Type B pancreatic cell (in vitro differentiated cells): ENCODE measurements at regions not wholly inside any gene's neighbourhood (a gene's known extent, or its start where the extent isn't known, plus 50 kb on each side); places are given as distances from the start of the nearest gene placed in this dataset.
"Not testable (repeated sequence)": the region's sequence is repeated elsewhere in the genome, so short reads cannot be mapped to it uniquely, and the experiment has no call there.

Source experiments
- DNase-seq: peaks from one replicate; pipeline ENCODE4 v3.0.0; 2021; ENCODE audit warnings: mixed read lengths; ENCODE audit not compliant: unreplicated experiment; ENCODE audit errors: extremely low spot score
- H3K27ac Mint-ChIP-seq: 2 replicates; pipeline ENCODE4 v1.8.0; 2021; ENCODE audit warnings: mild to moderate bottlenecking, mixed read lengths
- H3K27me3 Mint-ChIP-seq: 2 replicates; pipeline ENCODE4 v1.8.0; 2021; ENCODE audit warnings: mixed read lengths
- H3K36me3 Mint-ChIP-seq: 2 replicates; pipeline ENCODE4 v1.8.0; 2021; ENCODE audit warnings: mixed read lengths
- H3K4me1 Mint-ChIP-seq: one replicate; pipeline ENCODE4 v1.8.0; 2021; ENCODE audit warnings: mixed read lengths; ENCODE audit not compliant: unreplicated experiment
- H3K4me3 Mint-ChIP-seq: 2 replicates; pipeline ENCODE4 v1.8.0; 2021; ENCODE audit warnings: mild to moderate bottlenecking, mixed read lengths
- H3K9me3 Mint-ChIP-seq: 2 replicates; pipeline ENCODE4 v1.8.0; 2021; ENCODE audit warnings: mixed read lengths
- TF ChIP-seq, protein P1 (sequence below): fragments of 200-600 bp; sonication (generic); conservative IDR thresholded peaks from 2 replicates; pipeline ENCODE4 v1.5.0; 2021; ENCODE audit warnings: antibody characterized with exemption, mild to moderate bottlenecking

DNA sequence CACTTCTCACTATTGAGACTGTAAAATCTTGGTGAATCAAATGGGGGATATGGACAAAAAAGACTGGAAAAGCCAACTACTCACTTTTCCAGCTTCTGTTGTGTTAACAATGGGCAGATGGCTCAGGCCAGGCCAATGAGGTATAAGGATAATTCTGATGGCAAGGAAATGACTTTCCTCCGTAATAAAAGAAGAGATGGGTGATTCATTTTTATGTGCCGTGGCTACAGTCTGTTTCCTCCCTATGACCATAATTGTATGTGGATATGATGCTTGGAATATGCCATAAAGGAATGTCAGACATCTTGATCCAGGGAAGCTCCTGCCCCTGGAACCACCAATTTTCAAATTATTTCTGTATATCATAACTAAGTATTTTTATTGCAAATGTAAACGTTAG is 406.8 kb downstream of the CCDC85A start:
- Mint-ChIP-seq H3K27ac (no peak overlapping the region), H3K27me3 (no peaks in the 10 kb centered on the region), H3K9me3 (no peaks in the 10 kb centered on the region), H3K36me3 (no peaks in the 10 kb centered on the region), H3K4me3 (no peak overlapping the region), H3K4me1 (no peaks in the 10 kb centered on the region)
- no peak for DNase-seq
- TF ChIP-seq, protein P1, sequence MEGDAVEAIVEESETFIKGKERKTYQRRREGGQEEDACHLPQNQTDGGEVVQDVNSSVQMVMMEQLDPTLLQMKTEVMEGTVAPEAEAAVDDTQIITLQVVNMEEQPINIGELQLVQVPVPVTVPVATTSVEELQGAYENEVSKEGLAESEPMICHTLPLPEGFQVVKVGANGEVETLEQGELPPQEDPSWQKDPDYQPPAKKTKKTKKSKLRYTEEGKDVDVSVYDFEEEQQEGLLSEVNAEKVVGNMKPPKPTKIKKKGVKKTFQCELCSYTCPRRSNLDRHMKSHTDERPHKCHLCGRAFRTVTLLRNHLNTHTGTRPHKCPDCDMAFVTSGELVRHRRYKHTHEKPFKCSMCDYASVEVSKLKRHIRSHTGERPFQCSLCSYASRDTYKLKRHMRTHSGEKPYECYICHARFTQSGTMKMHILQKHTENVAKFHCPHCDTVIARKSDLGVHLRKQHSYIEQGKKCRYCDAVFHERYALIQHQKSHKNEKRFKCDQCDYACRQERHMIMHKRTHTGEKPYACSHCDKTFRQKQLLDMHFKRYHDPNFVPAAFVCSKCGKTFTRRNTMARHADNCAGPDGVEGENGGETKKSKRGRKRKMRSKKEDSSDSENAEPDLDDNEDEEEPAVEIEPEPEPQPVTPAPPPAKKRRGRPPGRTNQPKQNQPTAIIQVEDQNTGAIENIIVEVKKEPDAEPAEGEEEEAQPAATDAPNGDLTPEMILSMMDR: no peak

DNA sequence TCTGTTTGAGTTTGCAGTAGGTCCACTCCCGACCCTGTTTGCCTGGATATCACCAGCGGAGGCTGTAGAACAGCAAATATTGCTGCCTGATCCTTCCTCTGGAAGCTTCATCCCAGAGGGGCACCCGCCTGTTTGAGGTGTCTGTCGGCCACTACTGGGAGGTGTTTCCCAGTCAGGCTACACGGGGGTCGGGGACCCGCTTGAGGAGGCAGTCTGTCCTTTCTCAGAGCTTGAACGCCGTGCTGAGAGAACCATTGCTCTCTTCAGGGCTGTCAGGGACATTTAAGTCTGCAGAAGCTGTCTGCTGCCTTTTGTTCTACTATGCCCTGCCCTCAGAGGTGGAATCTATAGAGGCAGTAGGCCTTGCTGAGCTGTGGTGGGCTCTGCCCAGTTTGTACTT is 422.3 kb downstream of the CCDC85A start:
- H3K27me3 Mint-ChIP-seq: peaks cover 12% of the 10 kb centered on the region
- H3K36me3 Mint-ChIP-seq, H3K9me3 Mint-ChIP-seq, DNase-seq, H3K4me1 Mint-ChIP-seq, H3K27ac Mint-ChIP-seq, H3K4me3 Mint-ChIP-seq: not testable (repeated sequence)

DNA sequence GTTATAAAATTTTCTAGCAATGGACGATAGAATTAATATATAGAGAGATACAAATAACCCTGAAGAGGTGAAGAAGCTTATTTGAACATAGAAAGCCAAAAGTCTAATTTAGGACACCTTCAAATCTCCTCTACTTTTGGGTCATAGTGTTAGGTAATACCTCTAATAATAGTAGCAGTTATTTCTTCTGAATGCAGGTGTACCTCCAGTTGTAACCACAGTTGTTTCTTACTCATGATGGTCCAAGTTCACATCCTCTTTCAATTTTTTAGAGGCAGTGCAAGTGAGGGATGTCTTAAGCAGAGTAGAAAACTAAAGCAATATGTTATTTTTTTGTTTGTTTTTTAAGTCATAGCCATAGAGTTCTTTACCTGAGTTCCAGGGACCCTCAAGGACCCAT is 429.5 kb downstream of the CCDC85A start:
- Mint-ChIP-seq H3K36me3 (no peaks in the 10 kb centered on the region), H3K27ac (no peak overlapping the region), H3K4me1 (no peaks in the 10 kb centered on the region), H3K4me3 (no peak overlapping the region), H3K27me3 (no peaks in the 10 kb centered on the region), H3K9me3 (peaks cover 4% of the 10 kb centered on the region)
- DNase-seq: no peak
- TF ChIP-seq, protein P1: no peak

DNA sequence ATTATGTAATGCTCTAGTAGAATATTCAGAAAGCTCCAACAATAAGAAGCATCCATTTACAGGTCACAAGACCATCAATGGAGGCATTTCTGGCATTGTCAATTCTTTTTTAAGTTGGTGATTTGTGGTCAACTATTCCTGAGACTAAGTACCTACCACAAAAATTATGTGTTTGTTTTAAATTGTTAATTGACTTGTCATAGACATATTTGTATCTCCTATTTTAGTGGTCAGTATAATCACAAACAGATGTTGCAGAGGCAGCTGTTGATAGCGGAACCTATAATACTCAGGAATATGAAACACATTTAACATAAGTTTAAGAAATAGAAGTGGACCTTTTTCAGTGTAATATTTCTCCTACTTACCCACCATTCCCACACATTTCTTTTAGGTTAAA is 430.1 kb downstream of the CCDC85A start:
- Mint-ChIP-seq H3K4me1 (no peaks in the 10 kb centered on the region), H3K27ac (no peak overlapping the region), H3K36me3 (no peaks in the 10 kb centered on the region), H3K27me3 (no peaks in the 10 kb centered on the region), H3K9me3 (peaks cover 4% of the 10 kb centered on the region), H3K4me3 (no peak overlapping the region)
- no peak for DNase-seq
- TF ChIP-seq, protein P1: no peak

DNA sequence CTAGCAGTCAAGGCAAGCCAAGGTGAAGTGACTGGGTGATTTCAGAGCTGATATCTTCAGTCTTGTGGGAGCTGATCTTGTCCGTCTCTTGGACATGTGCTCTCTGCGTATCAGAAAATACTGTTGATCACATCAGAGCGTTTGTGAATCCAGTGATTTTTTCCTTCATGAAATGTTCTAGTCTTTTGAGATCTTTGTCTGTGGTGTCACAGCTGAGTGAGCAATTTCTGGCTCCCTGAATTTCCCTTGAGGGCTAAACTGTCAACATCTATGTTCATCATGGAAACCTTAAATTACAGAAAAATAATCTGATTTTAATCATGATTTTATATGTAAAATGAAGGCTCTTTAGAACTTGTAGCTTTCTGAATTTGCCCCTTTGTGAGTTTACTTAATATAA is 432.0 kb downstream of the CCDC85A start:
- DNase-seq: no peak
- Mint-ChIP-seq H3K4me1 (no peaks in the 10 kb centered on the region), H3K4me3 (no peak overlapping the region), H3K27me3 (no peaks in the 10 kb centered on the region), H3K9me3 (peaks cover 4% of the 10 kb centered on the region), H3K27ac (no peak overlapping the region), H3K36me3 (no peaks in the 10 kb centered on the region)
- TF ChIP-seq, protein P1: no peak

DNA sequence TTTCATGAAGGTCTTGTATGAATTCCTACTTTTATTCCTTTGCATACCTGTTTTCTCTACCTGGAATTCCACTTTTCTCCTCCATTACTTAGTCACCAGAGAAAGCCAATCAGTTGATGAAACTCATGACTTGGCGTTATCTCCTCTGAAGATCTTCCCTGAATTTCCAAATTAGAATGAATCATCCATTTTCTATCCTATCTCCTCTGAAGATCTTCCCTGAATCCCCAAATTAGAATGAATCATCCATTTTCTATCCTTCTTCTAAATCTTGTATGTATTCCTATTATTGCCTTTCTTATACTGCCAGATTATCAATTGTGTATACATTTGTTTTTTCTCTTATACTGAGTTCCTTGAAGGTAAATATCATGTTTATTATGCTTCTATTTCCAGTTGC is 440.4 kb downstream of the CCDC85A start:
- Mint-ChIP-seq H3K27ac (no peak overlapping the region), H3K4me3 (no peak overlapping the region), H3K9me3 (no peaks in the 10 kb centered on the region), H3K36me3 (no peaks in the 10 kb centered on the region), H3K27me3 (no peaks in the 10 kb centered on the region), H3K4me1 (no peaks in the 10 kb centered on the region)
- no peak for DNase-seq
- TF ChIP-seq, protein P1: no peak
